Right lobe of liver (tissue), 6 donors: ENCODE measurements at regions not wholly inside any gene's neighbourhood (a gene's known extent, or its start where the extent isn't known, plus 50 kb on each side); places are given as distances from the start of the nearest gene placed in this dataset.
"Not testable (repeated sequence)": the region's sequence is repeated elsewhere in the genome, so short reads cannot be mapped to it uniquely, and the experiment has no call there.

Experiments
- ATAC-seq, 4 donors: fragments of 200-7000 bp; cut with Tn5 transposase; one replicate each; pipeline ENCODE4 v1.9.1; 2020; ENCODE audit warnings: mild to moderate bottlenecking in 4 of 4, moderate library complexity in 4 of 4
- DNase-seq, 3 donors: peaks; one replicate each; pipeline ENCODE4 v3.0.0-alpha.2; 2020
- H3K27ac ChIP-seq, 3 donors: fragments of 200-600 bp; one replicate each; pipeline ENCODE4 v1.8.0; 2022
- H3K27me3 ChIP-seq, 2 donors: fragments of 200-600 bp; one replicate each; pipeline ENCODE4 v1.8.0; 2022
- H3K36me3 ChIP-seq, 4 donors: fragments of 200-600 bp; sonication (generic) in 1 of 4; one replicate each; pipeline versions ENCODE4 v1.5.1 to v1.8.0; 2017 to 2022; ENCODE audit warnings: control low read depth in 1 of 4
- H3K4me1 ChIP-seq, 4 donors: fragments of 200-600 bp; sonication (generic) in 1 of 4; one replicate each; pipeline versions ENCODE4 v1.5.1 to v1.8.0; 2017 to 2022; ENCODE audit warnings: control low read depth in 1 of 4
- H3K4me3 ChIP-seq, 3 donors: fragments of 200-600 bp; one replicate each; pipeline ENCODE4 v1.8.0; 2022
- H3K9me3 ChIP-seq, 4 donors: fragments of 200-600 bp; sonication (generic) in 1 of 4; one replicate each; pipeline versions ENCODE4 v1.5.1 to v1.8.0; 2017 to 2022; ENCODE audit warnings: control low read depth in 1 of 4
- CTCF ChIP-seq, 4 donors: fragments of 200-600 bp in 3 of 4; fragments of 450-650 bp in 1 of 4; IDR thresholded peaks; one replicate each; pipeline versions ENCODE4 v1.5.1 to v1.8.0; 2016 to 2022; ENCODE audit warnings: antibody characterized with exemption in 4 of 4, mild to moderate bottlenecking in 2 of 4
- POLR2A ChIP-seq: fragments of 450-650 bp; IDR thresholded peaks from one replicate; pipeline ENCODE4 v1.6.1; 2017; ENCODE audit warnings: antibody characterized with exemption, mild to moderate bottlenecking
- WGBS: methylation state at CpG from one replicate; pipeline ENCODE4 v1.1.6; 2018; ENCODE audit warnings: low coverage, low lambda C conversion rate; ENCODE audit not compliant: insufficient coverage; ENCODE audit errors: missing lambda C conversion rate; 5-methylcytosine and 5-hydroxymethylcytosine counted together
- intact Hi-C, 2 donors: fragments of 100-400 bp; cut with DNase I; formaldehyde crosslinking; loops; one replicate each; pipeline versions ENCODE4 v1.11.2 to v1.14.1; 2022
- donor health status: DM: no; HTN: yes; CAD: no.
- donor health status: DM: no; HTN: no; CAD: no.
- donor health status: DM: no; HTN: no; CAD: no.
- donor health status: DM: no; HTN: yes; CAD: no.
- donor health status: DM: no; HTN: yes; CAD: no.

- Histone ChIP-seq H3K36me3 (no peaks in the 10 kb centered on the region), H3K27ac (no peak overlapping the region), H3K4me3 (no peak overlapping the region), H3K27me3 (no peaks in the 10 kb centered on the region), H3K4me1 (no peaks in the 10 kb centered on the region), H3K9me3 (no peaks in the 10 kb centered on the region)
- no peak for TF ChIP-seq CTCF (IDR thresholded peaks at IDR 0.05)
- TF ChIP-seq POLR2A, result no peak
- ATAC-seq, result no peak
- WGBS, result 44% methylated on average over 1 of the region's 1 CpG
- intact Hi-C loops, result no loop called here
- DNase-seq, result no peak
Observed at GRCh38 chr13:60244381-60244780, 80.7 kb upstream of the DIAPH3 start.

GRCh38 chr13:60251419-60251818 lies 87.7 kb upstream of the DIAPH3 start:
- H3K27me3 ChIP-seq, ATAC-seq, H3K4me1 ChIP-seq, H3K9me3 ChIP-seq, DNase-seq, intact Hi-C loops, H3K4me3 ChIP-seq, H3K36me3 ChIP-seq, H3K27ac ChIP-seq: not testable (repeated sequence)
- WGBS, result 64% methylated on average over 2 of the region's 10 CpGs

GRCh38 chr13:60258349-60258748 lies 94.6 kb upstream of the DIAPH3 start:
- DNase-seq (no peak), ATAC-seq (no peak)
- no peaks in the 10 kb centered on the region for H3K4me1 ChIP-seq
- peaks cover 0 to 3% (median 0%) of the 10 kb centered on the region in 4 donors for H3K9me3 ChIP-seq
- no peak overlapping the region for H3K4me3 ChIP-seq
- intact Hi-C loops, result no loop called here
- H3K36me3 ChIP-seq, result no peaks in the 10 kb centered on the region
- TF ChIP-seq CTCF (IDR thresholded peaks at IDR 0.05) (no peak), POLR2A (no peak)
- H3K27ac ChIP-seq, result no peak overlapping the region
- H3K27me3 ChIP-seq, result no peaks in the 10 kb centered on the region
- 42% methylated on average over 9 of the region's 11 CpGs for WGBS

GRCh38 chr13:60260440-60260839 lies 96.7 kb upstream of the DIAPH3 start:
- ATAC-seq (no peak), DNase-seq (no peak)
- Histone ChIP-seq H3K4me1 (no peaks in the 10 kb centered on the region), H3K9me3 (peaks cover 0 to 3% (median 0%) of the 10 kb centered on the region in 4 donors), H3K36me3 (no peaks in the 10 kb centered on the region), H3K27ac (no peak overlapping the region), H3K27me3 (no peaks in the 10 kb centered on the region), H3K4me3 (no peak overlapping the region)
- TF ChIP-seq CTCF (IDR thresholded peaks at IDR 0.05) (no peak), POLR2A (no peak)
- 22% methylated on average over 2 of the region's 4 CpGs for WGBS
- intact Hi-C loops, result no loop called here

GRCh38 chr13:60261432-60262351 lies 98.0 kb upstream of the DIAPH3 start:
- Histone ChIP-seq H3K9me3 (peaks cover 0 to 3% (median 0%) of the 10 kb centered on the region in 4 donors), H3K36me3 (no peaks in the 10 kb centered on the region), H3K4me1 (no peaks in the 10 kb centered on the region), H3K27ac (no peak overlapping the region), H3K4me3 (no peak overlapping the region), H3K27me3 (no peaks in the 10 kb centered on the region)
- no peak for DNase-seq
- ATAC-seq, result no peak
- TF ChIP-seq CTCF (IDR thresholded peaks at IDR 0.05), result no peak
- TF ChIP-seq POLR2A, result no peak
- intact Hi-C loops, result no loop called here
- WGBS, result 54% methylated on average over 10 of the region's 12 CpGs
